Left renal cortex interstitium (tissue), 4 donors: ENCODE measurements at regions not wholly inside any gene's neighbourhood (a gene's known extent, or its start where the extent isn't known, plus 50 kb on each side); places are given as distances from the start of the nearest gene placed in this dataset.
"Not testable (repeated sequence)": the region's sequence is repeated elsewhere in the genome, so short reads cannot be mapped to it uniquely, and the experiment has no call there.

Experiments
- DNase-seq, 4 donors: peaks; one replicate each; pipeline ENCODE4 v3.0.0-alpha.2; 2013; ENCODE audit warnings: low read depth in 4 of 4, low spot score in 2 of 4, missing footprints in 1 of 4

GRCh38 chr21:20283836-20284235, 714.4 kb upstream of the NCAM2 start:
- no peak for DNase-seq

GRCh38 chr21:20292280-20292679, 705.9 kb upstream of the NCAM2 start:
- no peak for DNase-seq

- DNase-seq: not testable (repeated sequence)
These were observed 705.4 kb upstream of the NCAM2 start for GRCh38 chr21:20292854-20293253.

- no peak for DNase-seq
These were observed 696.8 kb upstream of the NCAM2 start for GRCh38 chr21:20301395-20301794.

DNA sequence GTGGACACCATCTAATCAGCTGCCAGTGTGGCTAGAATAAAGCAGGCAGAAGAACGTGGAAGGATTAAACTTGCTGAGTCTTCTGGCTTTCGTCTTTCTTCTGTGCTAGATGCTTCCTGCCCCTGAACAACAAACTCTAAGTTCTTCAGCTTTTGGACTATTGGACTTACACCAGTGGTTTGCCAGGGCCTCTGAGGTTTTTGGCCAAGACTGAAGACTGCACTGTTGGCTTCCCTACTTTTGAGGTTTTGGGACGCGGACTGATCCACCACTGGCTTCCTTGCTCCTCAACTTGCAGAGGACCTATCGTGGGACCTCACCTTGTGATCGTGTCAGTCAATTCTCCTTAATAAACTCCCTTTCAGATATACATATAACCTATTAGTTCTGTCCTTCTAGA, 696.1 kb upstream of the NCAM2 start:
- no peak for DNase-seq

DNA sequence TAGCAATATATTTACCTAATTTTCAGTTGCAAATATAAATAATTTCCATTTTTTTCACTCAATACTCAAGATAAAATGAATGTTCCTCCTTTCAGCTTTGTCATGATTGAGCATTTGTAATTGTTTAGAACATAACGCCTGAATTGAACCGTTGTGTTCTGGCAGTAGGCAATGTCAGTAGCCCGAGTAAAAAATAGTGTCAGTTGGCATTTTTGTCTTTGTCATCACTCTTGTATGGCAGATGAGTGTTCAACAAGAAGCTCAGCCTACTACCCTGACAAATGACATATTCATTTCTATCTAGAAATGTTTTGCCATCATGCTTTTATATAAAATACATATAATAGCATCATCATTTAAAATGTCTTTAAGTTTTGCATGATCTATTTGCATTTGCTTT, 691.4 kb upstream of the NCAM2 start:
- DNase-seq: no peak

DNA sequence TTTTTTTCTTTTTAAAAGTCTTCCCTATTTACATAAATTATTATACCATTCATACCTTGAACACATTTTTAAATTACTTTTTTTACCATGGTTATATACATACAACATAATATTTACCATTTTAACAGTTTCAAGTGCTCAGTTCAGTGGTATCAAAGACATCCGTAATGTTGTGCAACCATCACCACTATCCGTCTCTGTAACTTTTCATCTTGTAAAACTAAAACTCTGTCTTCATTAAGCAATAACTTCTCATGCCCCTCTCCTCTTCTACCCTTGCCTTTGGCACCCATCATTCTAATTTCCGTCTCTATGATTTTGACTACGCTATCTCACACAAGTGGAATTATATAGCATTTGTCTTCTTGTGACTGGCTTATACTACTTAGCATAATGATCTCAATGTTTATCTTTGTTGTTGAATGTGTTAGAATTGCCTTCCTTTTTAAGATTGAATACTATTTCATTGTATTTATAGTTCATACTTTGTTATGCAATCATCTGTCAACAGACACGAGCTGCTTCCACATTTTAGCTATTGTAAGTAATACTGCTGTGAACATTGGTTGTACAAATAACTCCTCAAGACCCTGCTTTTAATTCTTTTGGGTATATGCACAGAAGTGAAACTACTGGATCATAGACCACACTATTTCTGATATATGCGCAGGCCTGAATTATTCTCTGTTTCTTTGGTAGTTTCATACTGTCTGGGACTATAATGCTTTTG, 689.5 kb upstream of the NCAM2 start:
- DNase-seq: no peak

- no peak for DNase-seq
These were observed 686.9 kb upstream of the NCAM2 start for GRCh38 chr21:20311234-20311787.

DNA sequence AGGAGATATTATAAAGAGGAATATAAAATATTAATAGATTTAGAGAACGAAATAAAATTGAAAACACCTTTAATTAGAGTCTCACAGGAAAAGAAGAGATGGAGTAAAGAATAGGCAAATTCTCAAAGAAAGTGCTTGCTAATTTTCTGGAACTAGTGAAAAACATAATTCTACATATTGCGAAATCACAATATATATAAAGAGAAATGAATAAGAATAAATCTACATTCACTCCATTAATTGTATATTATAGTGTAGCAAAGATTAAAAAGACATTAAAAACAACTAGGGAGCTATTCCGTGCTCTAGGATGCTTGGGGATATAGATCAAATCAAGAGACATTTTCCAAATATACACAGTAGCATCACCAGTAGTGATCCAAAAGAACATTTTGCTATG, 685.2 kb upstream of the NCAM2 start:
- DNase-seq: no peak

DNA sequence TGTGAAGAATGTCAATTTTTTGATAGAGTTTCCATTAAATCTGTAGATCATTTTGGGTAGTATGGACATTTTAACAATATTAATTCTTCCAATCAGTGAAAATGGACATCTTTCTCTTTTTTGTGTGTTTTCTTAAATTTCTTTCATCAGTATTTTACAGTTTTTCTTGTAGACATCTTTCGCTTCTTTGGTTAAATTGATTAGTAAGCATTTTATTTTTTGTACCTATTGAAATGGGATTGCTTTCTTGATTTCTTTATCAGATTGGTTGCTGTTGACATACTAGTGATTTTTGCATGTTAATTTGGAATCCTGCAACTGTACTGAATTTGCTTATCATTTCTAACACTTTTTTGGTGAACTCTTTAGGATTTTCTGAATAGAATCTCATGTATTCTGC, 683.2 kb upstream of the NCAM2 start:
- no peak for DNase-seq

GRCh38 chr21:20329636-20330035, 668.6 kb upstream of the NCAM2 start:
- DNase-seq: no peak

DNA sequence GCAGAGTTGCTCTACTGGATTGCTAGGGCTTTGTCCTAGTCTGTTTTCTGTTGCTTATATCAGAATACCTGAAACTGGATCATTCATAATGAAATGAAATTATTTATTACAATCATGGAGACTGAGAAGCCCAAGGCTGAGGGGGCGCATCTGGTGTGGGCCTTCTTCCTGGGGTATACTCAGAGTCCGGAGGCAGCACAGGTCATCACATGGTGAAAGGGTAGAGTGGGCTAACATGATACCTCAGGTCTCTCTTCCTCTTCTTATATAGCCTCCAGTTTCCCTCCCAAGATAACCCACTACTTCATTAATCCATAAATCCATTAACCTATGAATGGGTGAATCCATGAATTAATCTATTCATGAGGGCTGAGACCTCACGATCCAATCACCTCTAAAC, 667.6 kb upstream of the NCAM2 start:
- DNase-seq: no peak

DNA sequence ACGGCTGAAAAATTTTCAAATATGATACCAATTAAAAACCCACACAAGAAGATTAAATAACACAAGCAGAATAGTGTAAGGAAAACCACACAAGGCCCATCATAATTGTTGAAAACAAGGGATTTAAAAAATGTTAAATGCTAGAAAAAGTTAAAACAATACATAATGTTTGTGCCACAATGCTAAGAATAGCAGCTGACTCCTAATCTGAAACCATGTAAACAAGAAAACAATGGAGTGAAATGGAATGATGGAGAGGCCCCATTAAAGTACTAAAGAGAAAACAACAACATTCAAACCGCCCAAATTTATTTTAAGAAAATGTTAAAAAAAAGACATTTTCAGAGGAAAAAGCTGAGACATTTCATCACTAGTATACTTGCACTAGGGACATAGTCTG, 663.6 kb upstream of the NCAM2 start:
- no peak for DNase-seq

DNA sequence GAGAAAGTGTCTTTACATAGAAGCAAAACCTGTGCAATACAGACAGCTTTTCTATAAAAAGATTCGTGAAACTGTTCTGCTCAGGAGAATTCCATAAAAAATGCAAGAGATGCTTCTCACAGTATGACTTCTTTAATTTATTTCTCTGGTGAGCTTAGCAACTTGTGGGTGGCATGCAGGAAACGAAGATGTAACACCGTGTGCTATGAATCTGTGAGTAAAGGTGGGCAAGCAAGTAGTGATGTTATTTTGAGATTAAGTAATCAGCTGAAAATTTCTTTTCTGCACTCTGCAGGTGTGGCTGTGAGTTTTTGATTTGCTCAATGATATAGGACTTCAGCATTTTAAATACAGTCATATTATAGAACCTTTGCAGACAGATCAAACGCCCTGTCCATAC, 656.8 kb upstream of the NCAM2 start:
- DNase-seq: no peak

DNA sequence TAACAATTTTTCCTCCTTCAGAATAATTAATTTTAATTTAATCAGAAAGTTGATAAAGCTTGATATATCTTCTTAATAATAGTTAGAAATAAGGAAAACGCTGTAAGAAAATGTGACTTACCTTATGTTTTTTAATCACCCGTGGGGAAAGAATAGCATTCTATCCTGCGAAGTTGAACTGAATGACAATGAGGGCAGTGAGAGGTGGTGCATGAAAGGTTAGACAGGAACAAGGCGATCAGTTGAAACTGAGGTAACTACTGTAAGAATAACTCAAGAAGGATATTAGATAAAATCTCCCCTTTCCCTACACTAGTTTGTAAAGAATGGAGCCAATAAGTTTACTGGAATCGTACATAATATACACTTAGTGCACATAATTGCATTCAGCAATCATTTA, 655.0 kb upstream of the NCAM2 start:
- no peak for DNase-seq

DNA sequence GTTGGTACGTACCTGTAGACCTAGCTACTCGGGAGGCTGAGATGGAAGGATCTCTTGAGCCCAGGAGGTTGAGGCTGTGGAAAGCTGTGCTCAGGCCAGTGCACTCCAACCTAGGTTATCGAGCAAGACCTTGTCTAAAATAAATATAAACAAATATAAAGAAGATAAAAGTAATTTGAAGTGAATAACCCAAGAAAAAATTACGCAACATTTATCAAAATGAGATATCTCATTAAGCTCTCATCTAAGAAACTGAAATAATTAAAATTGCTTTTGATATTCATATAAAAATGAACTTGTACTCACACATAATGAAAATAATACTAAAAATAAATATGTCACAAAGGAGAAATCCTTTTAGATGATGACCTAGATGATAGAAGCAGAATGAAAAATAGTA, 647.1 kb upstream of the NCAM2 start:
- no peak for DNase-seq

DNA sequence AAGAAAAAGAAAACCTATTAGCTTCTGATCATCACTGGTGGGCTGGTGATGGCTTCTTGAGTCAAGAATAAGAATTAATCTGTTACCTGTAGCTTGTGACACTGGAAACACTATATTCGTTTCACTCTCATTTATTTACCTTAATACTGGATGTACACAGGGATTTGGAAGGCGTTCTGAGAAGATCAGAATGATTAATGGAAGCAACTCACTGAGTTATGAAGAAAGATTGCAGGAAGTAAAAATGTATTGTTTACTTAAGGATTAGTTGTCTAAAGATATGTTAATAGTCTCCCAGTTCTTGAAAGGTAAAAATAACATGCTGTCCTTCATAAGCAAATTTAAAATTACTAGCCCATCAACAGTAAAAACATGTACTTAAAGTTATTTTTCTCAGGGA, 644.9 kb upstream of the NCAM2 start:
- DNase-seq: no peak

GRCh38 chr21:20373031-20373430, 625.2 kb upstream of the NCAM2 start:
- DNase-seq: no peak

DNA sequence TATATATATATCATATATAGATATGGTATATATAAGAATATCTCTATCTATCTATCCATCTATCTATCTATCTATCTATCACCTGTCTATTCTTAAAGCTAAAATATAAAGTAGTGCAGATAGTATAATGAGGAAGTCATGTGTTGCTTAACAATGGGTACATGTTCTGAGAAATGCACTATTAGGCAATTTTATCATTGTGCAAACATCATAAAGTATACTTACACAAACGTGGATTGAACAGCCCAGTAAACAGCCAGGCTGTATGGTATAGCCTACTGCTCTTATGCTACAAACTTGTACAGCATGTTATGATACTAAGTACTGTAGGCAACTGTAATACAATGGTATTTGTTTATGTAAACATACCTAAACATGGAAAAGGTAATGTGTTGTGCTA, 621.0 kb upstream of the NCAM2 start:
- DNase-seq: no peak

DNA sequence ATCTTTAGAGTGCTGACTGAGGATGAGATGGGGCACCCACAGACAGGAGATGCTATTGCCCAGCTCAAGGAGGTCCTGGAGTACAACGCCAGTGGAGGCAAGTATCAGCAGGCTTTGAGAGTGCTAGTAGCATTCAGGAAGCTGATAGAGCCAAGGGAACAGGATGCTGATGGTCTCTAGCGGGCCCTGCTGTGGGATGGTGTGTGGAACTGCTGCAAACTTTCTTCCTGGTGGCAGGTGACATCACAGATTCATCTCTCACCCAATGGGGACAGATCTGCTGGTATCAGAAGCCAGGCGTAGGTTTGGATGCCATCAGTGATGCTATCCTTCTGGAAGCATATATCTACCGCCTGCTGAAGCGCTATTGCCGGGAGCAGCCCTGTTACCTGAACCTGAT, 609.8 kb upstream of the NCAM2 start:
- DNase-seq: no peak

DNA sequence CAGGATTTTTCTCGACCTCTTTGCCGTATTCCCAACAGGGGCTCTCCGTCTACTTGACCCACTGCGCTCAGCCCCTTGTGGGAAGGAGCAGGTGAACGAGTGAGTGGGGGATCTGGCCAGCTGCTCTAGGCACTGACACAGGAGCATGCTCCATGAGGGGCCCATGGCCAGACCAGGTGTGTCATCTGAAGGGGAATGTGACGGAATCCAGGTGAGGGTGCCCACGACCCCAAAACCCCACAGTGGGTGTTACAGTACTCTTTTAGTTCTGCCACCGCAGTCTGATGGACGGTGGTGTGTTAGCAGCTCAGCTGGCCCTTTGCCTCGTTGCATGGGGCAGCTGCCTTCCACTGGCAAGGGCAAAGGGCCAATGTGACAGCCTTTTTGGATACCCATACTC, 601.4 kb upstream of the NCAM2 start:
- DNase-seq: no peak

GRCh38 chr21:20404915-20405314, 593.3 kb upstream of the NCAM2 start:
- no peak for DNase-seq

GRCh38 chr21:20418353-20418752, 579.9 kb upstream of the NCAM2 start:
- DNase-seq: no peak
